WTC11 (cell line): ENCODE measurements at regions not wholly inside any gene's neighbourhood (a gene's known extent, or its start where the extent isn't known, plus 50 kb on each side); places are given as distances from the start of the nearest gene placed in this dataset.

ENCODE experiments used
- ATAC-seq: fragments of 200-7000 bp; cut with Tn5 transposase; 2 replicates; pipeline ENCODE4 v1.10.0; 2021; ENCODE audit warnings: mild to moderate bottlenecking, moderate library complexity
- CTCF ChIA-PET: fragments of 300-600 bp; sonication (Branson Sonifier 250); formaldehyde crosslinking; loops from one replicate; lab custom pipeline; 2021; ENCODE audit warnings: antibody characterized with exemption; lab: Charles Lee
- POLR2A ChIA-PET: fragments of 350-600 bp; sonication (Branson Sonifier 250); formaldehyde crosslinking; loops from one replicate; lab custom pipeline; 2021; ENCODE audit warnings: antibody characterized with exemption; lab: Charles Lee
- DNase-seq: peaks from one replicate; pipeline ENCODE4 v3.0.0; 2021; ENCODE audit warnings: low spot score
- H3K27ac Mint-ChIP-seq: 2 replicates; pipeline ENCODE4 v1.8.0; 2021; ENCODE audit warnings: mixed read lengths
- H3K27me3 Mint-ChIP-seq: 2 replicates; pipeline ENCODE4 v1.8.0; 2021; ENCODE audit warnings: low read depth, mild to moderate bottlenecking, moderate library complexity, mixed read lengths
- H3K36me3 Mint-ChIP-seq: 2 replicates; pipeline ENCODE4 v1.8.0; 2021; ENCODE audit warnings: mixed read lengths
- H3K4me1 Mint-ChIP-seq: 2 replicates; pipeline ENCODE4 v1.8.0; 2022; ENCODE audit warnings: mixed read lengths
- H3K4me3 Mint-ChIP-seq: 2 replicates; pipeline ENCODE4 v1.8.0; 2021; ENCODE audit warnings: mild to moderate bottlenecking, moderate library complexity, mixed read lengths
- H3K9me3 Mint-ChIP-seq: 2 replicates; pipeline ENCODE4 v1.8.0; 2021; ENCODE audit warnings: mixed read lengths
- AR ChIP-seq: fragments of 250-450 bp; sonication (Bioruptor Pico); IDR thresholded peaks from 2 replicates; pipeline ENCODE4 v1.9.0; 2021; ENCODE audit warnings: mild to moderate bottlenecking
- ATF1 ChIP-seq: sonication (generic); formaldehyde crosslinking; IDR thresholded peaks from 2 replicates; pipeline ENCODE4 v1.8.1; 2023; ENCODE audit warnings: mild to moderate bottlenecking, moderate library complexity, missing genetic modification reagents
- ATF2 ChIP-seq: sonication (generic); formaldehyde crosslinking; IDR thresholded peaks from 2 replicates; pipeline ENCODE4 v1.8.1; 2022; ENCODE audit warnings: low read depth, missing genetic modification reagents, borderline replicate concordance
- CBFB ChIP-seq: sonication (generic); formaldehyde crosslinking; IDR thresholded peaks from 2 replicates; pipeline ENCODE4 v1.8.1; 2022; ENCODE audit warnings: mild to moderate bottlenecking, low read depth, missing genetic modification reagents
- CREM ChIP-seq: sonication (generic); formaldehyde crosslinking; IDR thresholded peaks from 2 replicates; pipeline ENCODE4 v1.8.1; 2022; ENCODE audit warnings: mild to moderate bottlenecking, missing genetic modification reagents, moderate library complexity
- E2F4 ChIP-seq: sonication (generic); formaldehyde crosslinking; IDR thresholded peaks from 2 replicates; pipeline ENCODE4 v1.8.1; 2022; ENCODE audit warnings: low read depth, mild to moderate bottlenecking, moderate library complexity, missing genetic modification reagents, borderline replicate concordance
- ELF4 ChIP-seq: sonication (generic); formaldehyde crosslinking; IDR thresholded peaks from 2 replicates; pipeline ENCODE4 v1.8.1; 2022; ENCODE audit warnings: low read depth, mild to moderate bottlenecking, moderate library complexity, missing genetic modification reagents
- EMX1 ChIP-seq: fragments of 250-450 bp; sonication (Bioruptor Pico); IDR thresholded peaks from 2 replicates; pipeline ENCODE4 v1.8.0; 2021; ENCODE audit warnings: mild to moderate bottlenecking
- ETV6 ChIP-seq: sonication (generic); formaldehyde crosslinking; IDR thresholded peaks from 2 replicates; pipeline ENCODE4 v1.8.1; 2022; ENCODE audit warnings: mild to moderate bottlenecking, missing genetic modification reagents
- FOXP4 ChIP-seq: sonication (generic); formaldehyde crosslinking; IDR thresholded peaks from 2 replicates; pipeline ENCODE4 v1.8.0; 2022; ENCODE audit warnings: mild to moderate bottlenecking, missing genetic modification reagents
- GABPB1 ChIP-seq: sonication (generic); formaldehyde crosslinking; IDR thresholded peaks from 2 replicates; pipeline ENCODE4 v1.8.1; 2023; ENCODE audit warnings: mild to moderate bottlenecking, missing genetic modification reagents
- IRF2 ChIP-seq: sonication (generic); formaldehyde crosslinking; IDR thresholded peaks from 2 replicates; pipeline ENCODE4 v1.8.0; 2022; ENCODE audit warnings: low read depth, missing genetic modification reagents, borderline replicate concordance
- JAZF1 ChIP-seq: fragments of 250-450 bp; sonication (Bioruptor Pico); IDR thresholded peaks from 2 replicates; pipeline ENCODE4 v1.9.0; 2021; ENCODE audit warnings: moderate library complexity, mild to moderate bottlenecking, inconsistent platforms
- KAT7 ChIP-seq: sonication (generic); formaldehyde crosslinking; IDR thresholded peaks from 2 replicates; pipeline ENCODE4 v1.8.1; 2023; ENCODE audit warnings: missing genetic modification reagents, mild to moderate bottlenecking, borderline replicate concordance
- NFE2L1 ChIP-seq: sonication (generic); formaldehyde crosslinking; IDR thresholded peaks from 2 replicates; pipeline ENCODE4 v1.8.1; 2023; ENCODE audit warnings: missing genetic modification reagents
- SMAD4 ChIP-seq: sonication (generic); formaldehyde crosslinking; IDR thresholded peaks from 2 replicates; pipeline ENCODE4 v1.8.0; 2022; ENCODE audit warnings: mild to moderate bottlenecking, missing genetic modification reagents
- USF1 ChIP-seq: sonication (generic); formaldehyde crosslinking; IDR thresholded peaks from 2 replicates; pipeline ENCODE4 v1.8.0; 2022; ENCODE audit warnings: mild to moderate bottlenecking, missing genetic modification reagents
- USF2 ChIP-seq: sonication (generic); formaldehyde crosslinking; IDR thresholded peaks from 2 replicates; pipeline ENCODE4 v1.8.1; 2023; ENCODE audit warnings: mild to moderate bottlenecking, missing genetic modification reagents, moderate library complexity
- ZNF281 ChIP-seq: sonication (generic); formaldehyde crosslinking; IDR thresholded peaks from 2 replicates; pipeline ENCODE4 v1.8.0; 2023; ENCODE audit warnings: mild to moderate bottlenecking, missing genetic modification reagents
- ZNF671 ChIP-seq: fragments of 250-450 bp; sonication (Bioruptor Pico); IDR thresholded peaks from 2 replicates; pipeline ENCODE4 v1.8.0; 2021; ENCODE audit warnings: mild to moderate bottlenecking

GRCh38 chr5:142532781-142533176 lies 153.1 kb downstream of the FGF1 start:
- POLR2A ChIA-PET = no interaction called here
- Mint-ChIP-seq H3K9me3 (peaks cover 27% of the 10 kb centered on the region), H3K36me3 (peaks cover 21% of the 10 kb centered on the region), H3K4me3 (no peak overlapping the region), H3K27me3 (peaks cover 2% of the 10 kb centered on the region; the same call in 1 of the 2 replicates), H3K27ac (no peak overlapping the region), H3K4me1 (peaks cover 5% of the 10 kb centered on the region)
- ATAC-seq (no peak), DNase-seq (no peak)
- CTCF ChIA-PET = no interaction called here
- TF ChIP-seq ETV6 (CRISPR knock-in tag) = no peak
- no peak for TF ChIP-seq FOXP4
- TF ChIP-seq ZNF671 (CRISPR knock-in tag) = no peak
- TF ChIP-seq ATF1 (CRISPR knock-in tag) = no peak
- TF ChIP-seq EMX1 = no peak
- TF ChIP-seq GABPB1 (CRISPR knock-in tag) = no peak
- TF ChIP-seq AR (CRISPR knock-in tag) = no peak
- no peak for TF ChIP-seq CREM (CRISPR knock-in tag)
- TF ChIP-seq ATF2 (CRISPR knock-in tag) = no peak
- TF ChIP-seq SMAD4 (CRISPR knock-in tag) = no peak
- no peak for TF ChIP-seq USF2
- no peak for TF ChIP-seq ELF4 (CRISPR knock-in tag)
- no peak for TF ChIP-seq ZNF281
- no peak for TF ChIP-seq E2F4 (CRISPR knock-in tag)
- TF ChIP-seq NFE2L1 (CRISPR knock-in tag) = no peak
- no peak for TF ChIP-seq CBFB
- TF ChIP-seq IRF2 (CRISPR knock-in tag) = no peak
- no peak for TF ChIP-seq KAT7 (CRISPR knock-in tag)
- no peak for TF ChIP-seq JAZF1 (CRISPR knock-in tag)
- no peak for TF ChIP-seq USF1
